Gastroesophageal sphincter (tissue), 4 donors: ENCODE measurements at regions not wholly inside any gene's neighbourhood (a gene's known extent, or its start where the extent isn't known, plus 50 kb on each side); places are given as distances from the start of the nearest gene placed in this dataset.
"Not testable (repeated sequence)": the region's sequence is repeated elsewhere in the genome, so short reads cannot be mapped to it uniquely, and the experiment has no call there.

Experiments
- ATAC-seq: fragments of 150-250 bp; one replicate; pipeline ENCODE4 v1.9.1; 2016; ENCODE audit warnings: mild to moderate bottlenecking, moderate library complexity
- H3K27ac ChIP-seq, 4 donors: fragments of 200-600 bp; sonication (generic) in 3 of 4; 1 replicate in 3 of 4; 2 replicates in 1 of 4; pipeline ENCODE4 v1.5.1; 2016 to 2019
- H3K27me3 ChIP-seq: fragments of 200-600 bp; sonication (generic); one replicate; pipeline ENCODE4 v1.5.1; 2019
- H3K36me3 ChIP-seq, 2 donors: fragments of 200-600 bp; sonication (generic); one replicate each; pipeline ENCODE4 v1.5.1; 2019; ENCODE audit warnings: control low read depth in 1 of 2
- H3K4me1 ChIP-seq, 3 donors: fragments of 200-600 bp; sonication (generic); 1 replicate in 2 of 3; 2 replicates in 1 of 3; pipeline ENCODE4 v1.5.1; 2016 to 2019; ENCODE audit warnings: control low read depth in 2 of 3
- H3K4me3 ChIP-seq, 2 donors: fragments of 200-600 bp; sonication (generic); one replicate each; pipeline ENCODE4 v1.5.1; 2019; ENCODE audit warnings: mild to moderate bottlenecking in 1 of 2, moderate library complexity in 1 of 2
- H3K9me3 ChIP-seq, 3 donors: fragments of 200-600 bp; sonication (generic); one replicate each; pipeline ENCODE4 v1.5.1; 2017 to 2019; ENCODE audit warnings: control low read depth in 2 of 3
- CTCF ChIP-seq, 4 experiments: fragments of 200-600 bp in 2 of 4; fragments of 450-650 bp in 2 of 4; sonication (generic) in 1 of 4; IDR thresholded peaks; one replicate each; pipeline ENCODE4 v1.5.1; 2017 to 2019; ENCODE audit warnings: antibody characterized with exemption in 4 of 4, mild to moderate bottlenecking in 2 of 4, moderate library complexity in 2 of 4
- EP300 ChIP-seq: sonication (generic); formaldehyde crosslinking; IDR thresholded peaks from one replicate; pipeline ENCODE4 v1.6.1; 2017; ENCODE audit warnings: antibody characterized with exemption, mild to moderate bottlenecking
- POLR2A ChIP-seq, 2 donors: fragments of 450-650 bp; IDR thresholded peaks; one replicate each; pipeline ENCODE4 v1.6.1; 2017; ENCODE audit warnings: antibody characterized with exemption in 2 of 2, mild to moderate bottlenecking in 2 of 2, moderate library complexity in 1 of 2
- POLR2AphosphoS5 ChIP-seq: sonication (generic); formaldehyde crosslinking; IDR thresholded peaks from one replicate; pipeline ENCODE4 v1.6.1; 2017; ENCODE audit warnings: antibody characterized with exemption
- WGBS, 2 donors: methylation state at CpG; one replicate each; pipeline ENCODE4 v1.1.5; 2018; ENCODE audit warnings: low coverage in 1 of 2; 5-methylcytosine and 5-hydroxymethylcytosine counted together

- no peaks in the 10 kb centered on the region for H3K4me1 ChIP-seq
- no peaks in the 10 kb centered on the region for H3K9me3 ChIP-seq
- no peaks in the 10 kb centered on the region for H3K27me3 ChIP-seq
- no peak overlapping the region for H3K4me3 ChIP-seq
- TF ChIP-seq CTCF (IDR thresholded peaks at IDR 0.05) (no peak), EP300 (no peak), POLR2AphosphoS5 (no peak), POLR2A (IDR thresholded peaks at IDR 0.05) (no peak)
- H3K27ac ChIP-seq = no peak overlapping the region
- 0 to 17% methylated on average over 1 of the region's 1 CpG for WGBS, 2 donors
- no peaks in the 10 kb centered on the region for H3K36me3 ChIP-seq
- ATAC-seq = no peak
Observed at GRCh38 chr3:73259856-73260255, 198.4 kb downstream of the EBLN2 start.

GRCh38 chr3:73266558-73266957 lies 205.1 kb downstream of the EBLN2 start:
- ATAC-seq, H3K27ac ChIP-seq: not testable (repeated sequence)
- WGBS, 2 donors = 100% methylated on average over 1 of the region's 1 CpG

GRCh38 chr3:73269126-73269525 lies 207.7 kb downstream of the EBLN2 start:
- not testable (repeated sequence) for H3K4me1 ChIP-seq, H3K27me3 ChIP-seq, H3K27ac ChIP-seq, H3K36me3 ChIP-seq, ATAC-seq, H3K9me3 ChIP-seq, H3K4me3 ChIP-seq
- no CpG with 5 or more reads among the region's 25 CpGs for WGBS, 2 donors

More at GRCh38 chr3:73266558-73266957, 205.1 kb downstream of the EBLN2 start:
- not testable (repeated sequence) for H3K4me3 ChIP-seq, H3K27me3 ChIP-seq, H3K9me3 ChIP-seq, H3K36me3 ChIP-seq, H3K4me1 ChIP-seq

GRCh38 chr3:73270839-73271483 lies 209.5 kb downstream of the EBLN2 start:
- 63 to 80% methylated on average over 1 to 2 of the region's 2 CpGs for WGBS, 2 donors
- H3K27ac ChIP-seq = no peak overlapping the region
- no peaks in the 10 kb centered on the region for H3K4me1 ChIP-seq
- no peak for ATAC-seq
- H3K27me3 ChIP-seq = no peaks in the 10 kb centered on the region
- no peaks in the 10 kb centered on the region for H3K36me3 ChIP-seq
- H3K4me3 ChIP-seq = no peak overlapping the region
- TF ChIP-seq EP300 (no peak), POLR2A (IDR thresholded peaks at IDR 0.05) (no peak), POLR2AphosphoS5 (no peak), CTCF (IDR thresholded peaks at IDR 0.05) (no peak)
- no peaks in the 10 kb centered on the region for H3K9me3 ChIP-seq

GRCh38 chr3:73273341-73273740 lies 211.9 kb downstream of the EBLN2 start:
- ATAC-seq = no peak
- no peaks in the 10 kb centered on the region for H3K4me1 ChIP-seq
- no peak overlapping the region for H3K27ac ChIP-seq
- no peaks in the 10 kb centered on the region for H3K9me3 ChIP-seq
- no peaks in the 10 kb centered on the region for H3K27me3 ChIP-seq
- no peak overlapping the region for H3K4me3 ChIP-seq
- TF ChIP-seq POLR2AphosphoS5 = no peak
- no peak for TF ChIP-seq EP300
- TF ChIP-seq POLR2A (IDR thresholded peaks at IDR 0.05) = no peak
- TF ChIP-seq CTCF (IDR thresholded peaks at IDR 0.05) = no peak
- no peaks in the 10 kb centered on the region for H3K36me3 ChIP-seq
- 78 to 81% methylated on average over 4 of the region's 4 CpGs for WGBS, 2 donors

- 63% methylated on average over 5 of the region's 6 CpGs; no CpG with 5 or more reads in 1 of the 2 donors for WGBS, 2 donors
- Histone ChIP-seq H3K36me3 (no peaks in the 10 kb centered on the region), H3K4me3 (no peak overlapping the region), H3K27me3 (no peaks in the 10 kb centered on the region), H3K4me1 (no peaks in the 10 kb centered on the region), H3K27ac (no peak overlapping the region), H3K9me3 (no peaks in the 10 kb centered on the region)
- TF ChIP-seq POLR2A (IDR thresholded peaks at IDR 0.05) (no peak), CTCF (IDR thresholded peaks at IDR 0.05) (no peak), EP300 (no peak), POLR2AphosphoS5 (no peak)
- ATAC-seq = no peak
Observed at GRCh38 chr3:73280746-73281145, 219.3 kb downstream of the EBLN2 start.
